Activated T-helper 1 cell treated with Interleukin-2 at 50 U/mL for 16 hours (primary cell): ENCODE measurements at regions not wholly inside any gene's neighbourhood (a gene's known extent, or its start where the extent isn't known, plus 50 kb on each side); places are given as distances from the start of the nearest gene placed in this dataset.

Experiments
- DNase-seq: peaks from one replicate; pipeline ENCODE4 v3.0.0-alpha.2; 2020; ENCODE audit warnings: low read depth

DNA sequence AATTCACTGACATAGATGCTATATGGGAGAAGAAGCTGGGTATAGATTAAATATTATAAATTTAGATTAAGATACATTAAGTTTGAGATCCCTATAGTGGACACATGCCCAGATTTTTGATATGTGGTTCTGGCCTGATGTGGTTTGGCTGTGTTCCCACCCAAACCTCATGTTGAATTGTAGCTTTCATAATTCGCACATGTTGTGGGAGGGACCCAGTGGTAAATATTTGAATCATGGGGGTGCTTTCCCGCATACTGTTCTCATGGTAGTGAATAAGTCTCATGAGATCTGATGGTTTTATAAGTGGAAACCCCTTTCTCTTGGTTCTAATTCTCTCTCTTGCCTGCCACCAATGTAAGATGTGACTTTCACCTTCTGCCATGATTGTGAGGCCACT, 189.4 kb upstream of the CD96 start:
- no peak for DNase-seq

- no peak for DNase-seq
These were observed 182.6 kb upstream of the CD96 start for GRCh38 chr3:111359261-111360030.

GRCh38 chr3:111362381-111363009, 179.5 kb upstream of the CD96 start:
- DNase-seq: no peak

GRCh38 chr3:111366515-111366914, 175.5 kb upstream of the CD96 start:
- DNase-seq: no peak

- no peak for DNase-seq
These were observed 173.9 kb upstream of the CD96 start for GRCh38 chr3:111368056-111368455.

DNA sequence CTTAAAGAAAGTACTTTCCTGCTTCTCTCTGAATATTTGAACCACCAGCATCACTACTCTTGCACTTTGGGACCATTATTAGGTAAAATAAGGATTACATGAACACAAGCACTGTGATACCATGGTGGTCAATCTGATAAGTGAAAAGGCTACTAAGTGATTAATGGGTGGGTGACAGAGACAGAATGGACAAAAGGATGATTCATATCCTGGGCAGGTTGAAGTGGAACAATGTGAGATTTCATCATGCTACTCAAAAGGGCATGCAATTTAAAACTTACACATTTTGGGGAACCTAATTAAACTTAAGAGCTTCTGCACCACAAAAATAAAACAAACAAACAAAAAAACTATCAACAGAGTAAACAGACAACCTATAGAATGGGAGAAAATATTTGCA, 172.0 kb upstream of the CD96 start:
- no peak for DNase-seq

GRCh38 chr3:111373239-111373638, 168.8 kb upstream of the CD96 start:
- DNase-seq: no peak

- no peak for DNase-seq
These were observed 168.1 kb upstream of the CD96 start for GRCh38 chr3:111373861-111374260.

DNA sequence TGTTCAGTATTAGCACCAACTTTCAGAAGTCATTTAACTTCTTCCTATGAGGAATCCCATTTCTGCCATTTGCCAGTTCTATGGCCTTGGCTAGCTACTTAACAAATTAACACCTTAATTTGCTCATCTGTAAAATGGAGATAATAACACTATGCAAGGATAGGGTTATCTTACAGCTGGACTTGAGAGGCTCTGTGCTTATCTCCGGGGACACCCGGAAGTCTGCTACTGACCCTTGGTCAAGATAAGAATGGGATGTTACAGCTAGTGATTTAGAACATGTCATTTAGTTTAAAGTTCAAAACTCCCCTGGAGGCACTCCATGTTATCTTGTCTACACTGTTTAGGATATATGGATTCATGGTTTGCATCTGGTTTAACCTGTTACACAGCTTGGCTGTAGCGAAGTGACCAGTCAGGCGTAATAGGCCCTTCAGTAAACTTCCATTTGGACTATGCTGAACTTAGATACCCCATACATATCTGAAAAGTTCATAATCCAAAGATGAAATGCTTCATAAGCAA, 156.0 kb upstream of the CD96 start:
- DNase-seq: no peak

- DNase-seq: peak; percentile 19
These were observed 149.1 kb upstream of the CD96 start for GRCh38 chr3:111392894-111393398.

GRCh38 chr3:111412656-111413055, 129.3 kb upstream of the CD96 start:
- no peak for DNase-seq

GRCh38 chr3:111414531-111414930, 127.5 kb upstream of the CD96 start:
- no peak for DNase-seq

GRCh38 chr3:111415018-111415417, 127.0 kb upstream of the CD96 start:
- no peak for DNase-seq

- DNase-seq: no peak
These were observed 123.6 kb upstream of the CD96 start for GRCh38 chr3:111418391-111418790.

GRCh38 chr3:111428301-111428700, 113.7 kb upstream of the CD96 start:
- DNase-seq: no peak

DNA sequence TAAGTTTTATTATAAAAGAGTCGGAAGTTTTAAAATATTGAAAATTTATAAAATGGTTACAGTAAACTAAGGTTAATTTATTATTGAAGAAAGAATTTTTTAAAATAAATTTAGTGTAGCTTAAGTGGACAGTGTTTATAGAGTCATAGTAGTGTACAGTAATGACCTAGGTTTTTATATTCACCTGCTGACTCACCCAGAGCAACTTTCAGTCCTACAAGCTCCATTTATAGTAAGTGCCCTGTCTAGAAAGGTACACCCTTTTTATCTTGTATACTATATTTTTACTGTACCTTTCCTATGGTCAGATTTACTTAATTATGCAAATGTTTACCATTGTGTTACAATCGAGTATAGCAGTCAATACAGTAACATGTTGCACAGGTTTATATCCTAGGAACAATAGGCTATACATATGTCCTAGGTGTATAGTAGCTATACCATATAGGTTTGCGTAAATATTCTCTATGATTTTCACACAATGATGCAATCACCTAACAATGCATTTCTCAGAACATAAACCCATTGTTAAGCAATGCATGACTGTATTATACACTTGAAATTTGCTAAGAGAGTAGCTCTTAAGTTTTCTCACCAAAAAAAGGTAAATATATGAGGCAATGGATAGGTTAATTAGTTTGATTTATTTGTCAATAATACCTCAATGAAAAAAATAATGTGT, 106.9 kb upstream of the CD96 start:
- DNase-seq: no peak

DNA sequence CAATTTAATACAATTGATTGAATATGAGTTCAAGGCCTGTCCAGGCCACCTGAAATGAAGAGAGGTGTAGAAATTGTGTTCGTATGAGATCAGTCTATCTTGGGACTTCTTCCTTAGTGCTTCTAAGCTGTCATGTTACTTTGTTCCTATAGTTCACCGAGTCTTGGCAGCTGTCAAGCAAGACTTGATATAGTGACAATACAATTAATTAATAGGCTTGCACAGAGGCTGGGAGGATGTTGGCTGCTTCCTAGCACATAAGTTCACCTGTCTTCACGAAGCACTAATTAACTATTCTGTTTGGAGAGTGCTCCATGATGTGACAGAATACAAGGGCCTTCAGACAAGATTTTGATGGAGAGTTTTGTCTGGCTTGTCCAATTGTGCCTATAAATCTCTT, 103.7 kb upstream of the CD96 start:
- DNase-seq: no peak

GRCh38 chr3:111454551-111454950, 87.4 kb upstream of the CD96 start:
- no peak for DNase-seq

- no peak for DNase-seq
These were observed 76.8 kb upstream of the CD96 start for GRCh38 chr3:111465081-111465670.

DNA sequence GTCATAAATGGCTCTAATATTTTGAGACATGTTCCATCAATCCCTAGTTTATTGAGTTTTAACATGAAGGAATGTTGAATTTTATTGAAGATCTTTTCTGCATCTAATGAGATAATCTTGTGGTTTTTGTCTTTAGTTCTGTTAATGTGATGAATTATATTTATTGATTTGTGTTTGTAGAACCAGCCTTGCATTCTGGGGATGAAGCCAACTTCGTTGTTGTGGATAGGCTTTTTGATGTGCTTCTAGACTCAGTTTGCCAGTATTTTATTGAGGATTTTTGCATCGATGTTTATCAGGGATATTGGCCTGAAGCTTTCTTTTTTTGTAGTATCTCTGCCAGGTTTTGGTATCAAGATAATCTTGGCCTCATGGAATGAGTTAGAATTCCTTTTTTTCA, 72.0 kb upstream of the CD96 start:
- DNase-seq: no peak

DNA sequence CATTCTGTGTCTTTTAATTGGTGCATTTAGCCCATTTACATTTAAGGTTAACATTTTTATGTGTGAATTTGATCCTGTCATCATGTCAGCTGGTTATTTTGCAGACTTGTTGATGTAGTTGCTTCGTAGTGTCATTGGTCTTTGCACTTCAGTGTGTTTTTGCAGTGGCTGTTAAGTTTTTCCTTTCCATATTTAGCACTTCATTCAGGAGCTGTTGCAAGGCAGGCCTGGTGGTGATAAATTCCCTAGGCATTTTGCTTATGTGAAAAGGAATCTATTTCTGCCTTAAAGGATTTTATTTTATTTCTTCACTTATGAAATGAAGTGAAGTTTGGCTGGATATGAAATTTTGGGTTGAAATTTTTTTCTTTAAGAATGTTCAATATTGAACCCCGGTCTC, 70.2 kb upstream of the CD96 start:
- DNase-seq: no peak

DNA sequence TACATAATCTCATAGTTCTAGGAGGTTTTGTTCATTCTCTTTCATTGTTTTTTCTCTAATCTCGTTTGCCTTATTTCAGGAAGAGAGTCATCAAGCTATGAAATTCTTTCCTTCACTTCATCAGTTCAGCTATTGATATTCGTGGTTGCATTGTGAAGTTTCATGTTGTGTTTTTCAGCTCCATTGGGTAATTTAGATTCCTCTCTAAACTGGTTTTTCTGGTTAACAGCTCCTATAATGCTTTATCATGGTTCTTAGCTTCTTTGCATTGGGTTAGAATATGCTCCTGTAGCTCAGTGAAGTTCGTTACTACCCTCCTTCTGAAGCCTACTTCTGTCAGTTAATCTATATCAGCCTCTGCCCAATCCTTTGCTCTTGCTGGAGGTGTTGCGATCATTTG, 69.4 kb upstream of the CD96 start:
- DNase-seq: no peak

DNA sequence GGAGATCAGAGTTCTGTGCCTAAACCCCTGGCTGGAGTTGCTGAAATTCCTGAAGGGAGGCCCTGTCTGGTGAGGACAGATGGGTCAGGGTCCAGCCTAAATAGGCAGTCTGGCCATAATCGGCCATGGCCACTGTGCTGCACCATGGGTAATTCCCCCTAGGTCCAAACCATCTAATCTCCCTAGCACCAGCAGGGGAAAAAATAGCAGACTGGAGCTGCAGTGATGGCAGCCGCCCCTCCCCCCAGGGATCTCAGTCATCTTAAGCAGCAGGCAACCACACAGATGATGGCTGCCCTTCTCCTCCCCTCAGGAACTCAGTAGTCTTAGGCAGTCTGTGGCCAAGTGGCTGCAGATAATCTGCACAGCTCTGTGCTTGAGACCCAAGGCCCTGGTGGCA, 68.4 kb upstream of the CD96 start:
- DNase-seq: no peak
